HG03378 (cell line): ENCODE measurements at regions not wholly inside any gene's neighbourhood (a gene's known extent, or its start where the extent isn't known, plus 50 kb on each side); places are given as distances from the start of the nearest gene placed in this dataset.

Experiments used
- ATAC-seq: cut with Tn5 transposase; IDR thresholded peaks from one replicate; pipeline ENCODE4 v1.9.1; 2021; ENCODE audit warnings: mild to moderate bottlenecking, moderate library complexity; ENCODE audit not compliant: unreplicated experiment

DNA sequence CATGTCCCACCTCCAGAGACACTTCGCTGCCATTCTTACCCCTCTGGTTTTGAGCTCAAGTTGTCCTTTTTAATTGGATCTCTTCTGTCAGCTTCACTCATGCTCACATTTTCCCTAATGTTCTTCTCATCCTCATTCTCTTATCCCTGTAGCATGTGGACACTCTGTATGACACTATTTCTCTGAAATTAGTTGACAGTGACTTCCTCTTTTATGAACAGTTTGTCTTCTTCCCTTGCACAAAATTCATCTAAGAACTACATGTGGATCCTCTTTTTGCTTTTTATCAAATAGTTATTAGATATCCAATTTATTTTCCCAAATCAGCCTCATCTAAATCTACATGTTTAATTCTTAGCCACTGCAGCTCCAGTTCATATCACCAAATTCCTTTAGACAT is 676.2 kb downstream of the MAT2B start:
- ATAC-seq: no peak

DNA sequence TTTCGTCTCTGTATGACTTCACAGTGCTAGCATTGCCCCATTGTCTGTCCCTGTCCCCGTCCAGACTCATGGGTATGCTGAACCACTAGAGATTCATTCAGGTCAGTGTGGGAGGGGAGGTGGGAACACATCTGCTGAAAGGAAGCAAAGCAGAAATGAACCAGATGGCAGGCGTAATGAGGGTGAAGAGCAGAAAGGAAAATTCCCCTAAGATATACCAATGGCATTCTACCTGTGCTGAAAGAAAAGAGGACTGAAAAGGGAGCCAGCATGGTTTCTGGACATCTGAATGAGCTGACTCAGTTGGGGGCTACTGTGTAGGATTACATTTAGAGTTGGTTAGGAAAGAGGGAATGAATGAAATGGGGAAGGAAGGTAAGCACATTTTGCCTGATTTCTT is 678.7 kb downstream of the MAT2B start:
- ATAC-seq: no peak

DNA sequence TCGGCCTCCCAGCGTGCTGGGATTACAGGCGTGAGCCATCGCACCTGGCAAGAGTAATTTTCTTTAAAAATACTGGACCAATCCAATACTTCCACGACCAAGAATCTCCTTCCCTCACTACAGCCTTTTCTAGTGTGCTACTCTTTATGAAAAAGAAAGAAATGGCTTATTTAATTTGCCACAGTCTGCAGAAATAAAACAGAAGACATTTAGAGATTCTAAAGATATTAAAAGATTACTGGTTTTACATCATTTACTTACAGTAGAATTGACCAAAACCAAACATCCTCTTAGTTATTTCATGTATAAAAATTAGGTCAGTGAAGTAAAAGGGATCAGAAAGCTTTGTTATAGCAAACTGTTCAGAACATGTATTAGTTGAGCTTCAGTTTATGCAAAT is 679.6 kb downstream of the MAT2B start:
- ATAC-seq: no peak

DNA sequence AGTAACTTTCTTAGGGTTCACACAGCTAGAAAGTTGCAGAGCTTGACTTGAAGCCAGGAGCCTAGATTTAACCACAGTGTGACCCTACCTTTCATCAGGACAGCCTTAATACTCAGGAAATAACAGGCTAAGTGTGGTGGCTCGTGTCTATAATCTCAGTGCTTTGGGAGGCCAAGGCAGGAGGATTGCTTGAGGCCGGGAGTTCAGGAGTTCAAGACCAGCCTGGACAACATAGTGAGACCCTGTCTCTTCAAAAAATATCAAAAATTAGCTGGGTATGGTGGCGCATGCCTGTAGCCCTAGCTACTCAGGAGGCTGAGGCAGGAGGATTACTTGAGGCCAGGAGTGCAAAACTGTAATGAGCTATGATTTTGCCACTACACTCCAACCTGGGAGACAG is 681.1 kb downstream of the MAT2B start:
- ATAC-seq: no peak

DNA sequence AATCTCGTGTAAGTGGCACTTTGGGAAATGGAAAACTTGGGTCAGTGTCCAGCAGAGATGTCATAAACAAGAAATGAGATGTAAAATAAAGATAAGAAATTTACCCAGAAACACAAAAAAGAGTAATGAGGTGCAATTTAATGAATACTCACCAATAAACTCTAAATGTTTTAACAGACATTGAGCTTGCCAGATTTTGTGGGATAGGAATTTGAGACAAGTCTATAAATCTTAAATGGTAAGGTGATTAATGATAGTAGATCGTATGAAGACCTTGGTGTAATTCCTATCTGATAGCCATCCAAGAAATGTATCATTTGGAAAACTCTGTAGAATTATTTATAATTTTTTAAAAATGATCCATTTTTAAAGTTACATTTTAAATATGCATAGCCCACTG is 682.4 kb downstream of the MAT2B start:
- ATAC-seq: no peak

DNA sequence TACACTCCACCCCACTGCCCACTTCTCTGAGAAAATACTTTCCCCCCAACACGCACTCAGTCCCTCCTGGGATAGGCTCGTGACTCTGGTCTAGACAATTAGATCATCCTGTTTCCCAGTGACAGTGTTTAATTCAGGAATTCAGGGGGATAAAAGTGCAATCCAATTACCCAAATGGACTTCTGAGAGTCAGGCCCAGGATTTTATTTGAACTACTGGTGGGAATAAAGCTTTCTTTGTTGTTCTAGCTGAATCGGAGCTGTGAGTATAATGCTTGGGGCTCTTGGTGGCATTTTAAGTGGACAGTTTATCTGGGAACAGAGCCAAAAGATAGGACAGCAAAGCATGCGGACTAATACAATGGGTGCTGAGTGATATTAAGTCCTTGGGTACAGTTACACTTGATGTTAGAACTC is 683.3 kb downstream of the MAT2B start:
- no peak for ATAC-seq

DNA sequence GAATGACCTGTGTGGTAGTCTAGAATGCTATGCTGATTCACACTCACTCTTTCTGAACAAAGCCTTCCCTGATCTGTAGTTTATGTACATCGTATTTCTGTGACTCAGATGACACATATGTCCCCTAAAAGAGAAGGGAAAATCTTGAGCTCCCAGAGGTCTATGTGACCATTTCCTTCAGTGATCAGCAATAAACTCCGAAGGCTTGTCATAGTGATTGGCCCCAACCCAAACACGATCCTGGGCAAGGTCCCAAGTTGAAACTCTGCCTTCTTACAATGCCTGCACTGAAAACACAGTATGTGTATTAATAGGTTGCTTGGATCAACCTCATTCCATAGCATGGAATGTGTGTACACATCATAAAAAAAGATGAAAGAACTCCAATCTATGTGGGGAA is 685.8 kb downstream of the MAT2B start:
- ATAC-seq: no peak

DNA sequence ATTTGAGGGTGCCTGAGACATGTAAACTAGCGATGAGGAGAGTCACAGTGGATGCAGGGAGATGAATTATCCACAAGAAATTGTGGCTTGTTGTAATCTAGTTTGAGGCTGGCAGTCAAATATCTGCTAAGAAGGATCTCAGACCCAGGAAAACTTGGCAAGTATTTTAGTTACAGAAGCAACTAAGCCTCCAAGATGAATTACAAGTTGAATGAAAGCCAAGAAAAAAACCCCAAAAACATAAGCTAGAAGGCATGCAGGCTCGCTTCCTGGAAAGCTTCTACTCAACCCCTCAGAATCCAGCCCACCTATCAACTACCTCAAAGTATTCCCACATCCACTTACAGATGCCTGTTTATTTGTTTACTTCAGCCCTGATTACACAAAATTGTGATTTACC is 696.9 kb downstream of the MAT2B start:
- ATAC-seq: no peak

DNA sequence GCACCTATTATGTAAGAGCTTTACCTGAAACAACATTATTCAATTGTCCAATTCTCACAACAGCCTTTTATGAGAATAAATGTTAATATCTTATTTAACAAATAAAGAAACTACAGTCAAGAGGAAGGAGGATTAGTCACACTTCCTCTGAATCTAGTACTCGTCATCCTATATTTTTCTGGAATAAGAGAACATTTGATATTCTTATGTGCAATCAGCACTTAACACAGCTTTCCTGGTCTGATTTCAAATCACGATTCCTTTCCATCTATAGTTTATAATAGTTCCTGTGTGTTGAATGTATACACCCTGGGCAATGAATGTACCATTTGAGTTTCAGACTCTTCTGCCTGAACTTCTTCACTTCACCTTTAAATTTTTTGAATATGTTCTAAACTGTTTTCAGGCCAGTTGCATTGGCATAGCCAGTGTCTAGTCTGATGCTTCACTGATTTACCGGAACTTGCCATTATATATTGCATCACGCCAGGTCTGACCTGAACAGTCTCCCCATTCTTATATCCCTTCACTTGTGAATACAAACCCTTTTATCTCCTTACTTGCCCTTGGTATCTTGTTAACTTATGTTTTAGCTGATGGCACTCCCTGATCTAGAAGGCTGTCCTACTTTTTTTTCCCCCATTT is 698.3 kb downstream of the MAT2B start:
- no peak for ATAC-seq

DNA sequence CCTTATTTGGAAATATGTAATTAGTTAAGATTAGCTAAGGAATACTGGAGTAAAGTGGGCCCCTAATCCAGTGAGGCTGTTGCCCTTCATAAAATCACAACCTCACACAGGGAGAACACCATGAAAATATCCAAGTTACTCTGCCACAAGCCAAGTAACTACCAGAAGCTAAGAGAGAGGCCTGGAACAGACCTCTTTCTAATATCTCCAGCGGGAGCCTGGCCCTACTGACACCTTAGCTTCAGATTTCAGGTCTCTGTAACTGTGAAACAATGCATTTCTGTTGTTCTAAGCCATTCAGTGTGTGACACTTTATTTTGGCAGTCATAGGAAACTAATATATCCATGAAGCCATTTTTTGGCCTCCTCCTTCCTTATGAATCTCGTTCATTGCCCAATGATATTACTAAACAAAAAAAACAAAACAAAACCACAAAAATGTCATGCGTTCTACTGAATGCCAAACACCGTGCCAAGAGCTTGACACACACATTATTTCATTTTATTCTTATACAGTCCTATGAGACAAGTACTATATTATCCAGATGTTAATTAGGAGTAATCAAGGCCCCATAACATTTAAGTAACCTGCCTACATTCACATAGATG is 699.0 kb downstream of the MAT2B start:
- no peak for ATAC-seq

DNA sequence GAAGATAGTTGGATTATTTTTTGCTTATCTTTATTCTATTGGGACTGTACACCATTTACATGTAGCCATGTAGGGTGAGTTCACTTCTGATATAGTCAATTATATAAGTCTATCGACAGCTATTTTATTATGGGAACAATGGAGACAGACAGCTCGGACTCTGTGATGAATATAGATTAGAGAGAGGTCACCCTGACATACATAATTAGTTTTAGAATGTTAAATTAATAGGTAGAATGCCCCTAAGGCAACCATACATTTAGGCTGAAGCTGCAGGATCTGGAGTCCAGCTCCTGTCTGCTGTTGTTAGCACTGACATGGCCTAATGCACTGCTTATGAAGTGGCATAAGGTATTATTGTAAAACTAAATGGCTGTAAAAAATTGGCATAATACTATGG is 700.8 kb downstream of the MAT2B start:
- no peak for ATAC-seq

DNA sequence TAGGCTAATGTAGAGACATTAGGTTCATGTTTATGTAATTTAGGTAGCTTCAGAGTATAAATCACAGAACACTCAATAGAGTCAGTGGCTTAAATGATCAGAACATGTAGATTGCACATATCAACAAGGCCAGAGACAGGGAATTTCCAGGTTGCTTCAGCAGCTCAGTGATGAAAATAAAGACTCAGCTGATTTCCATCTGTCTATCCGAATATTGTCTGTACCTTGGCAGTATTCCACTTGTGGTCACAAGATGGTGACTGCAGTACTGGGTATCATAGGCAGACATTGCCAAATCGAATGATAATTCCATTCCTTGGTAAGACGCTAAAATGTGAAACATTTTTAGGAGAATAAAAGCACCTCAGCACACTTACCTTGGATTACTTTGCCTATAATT is 702.2 kb downstream of the MAT2B start:
- ATAC-seq: no peak

DNA sequence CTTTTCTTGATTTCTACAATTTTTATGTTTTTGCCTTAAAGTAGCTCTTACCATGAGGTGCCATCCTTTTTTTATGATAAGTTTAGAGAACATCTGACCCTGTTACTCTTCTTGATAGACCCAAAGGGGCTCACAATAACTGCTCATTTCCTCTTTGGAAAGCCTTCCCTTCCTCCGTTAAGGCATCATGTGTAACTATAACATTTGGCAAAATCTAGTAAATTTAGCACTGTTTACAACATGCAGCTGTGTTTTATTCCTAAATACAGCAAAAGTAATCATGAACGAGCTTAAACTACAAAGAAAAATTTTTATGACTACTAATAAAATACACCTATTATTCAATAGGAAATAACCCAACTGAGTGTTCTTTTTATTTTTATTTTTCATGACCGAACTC is 705.1 kb downstream of the MAT2B start:
- no peak for ATAC-seq

DNA sequence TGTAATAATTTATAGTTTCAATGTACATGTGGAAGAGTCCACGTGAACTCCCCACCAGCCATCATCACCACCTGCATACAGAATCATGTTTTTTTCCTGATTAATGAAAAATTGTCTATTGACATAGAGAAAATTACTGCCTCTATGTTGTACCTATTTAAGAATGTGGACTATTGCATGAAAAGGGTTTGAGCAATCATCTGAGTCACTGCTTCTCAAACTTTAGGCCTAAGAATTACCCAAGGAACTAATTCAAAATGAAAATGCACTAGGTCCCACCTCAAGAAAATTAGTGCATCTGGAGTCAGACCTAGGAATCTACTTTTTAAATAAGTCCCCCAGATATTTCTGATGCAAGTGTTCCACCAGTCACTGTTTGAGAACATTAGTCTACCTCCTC is 709.3 kb downstream of the MAT2B start:
- ATAC-seq: no peak

DNA sequence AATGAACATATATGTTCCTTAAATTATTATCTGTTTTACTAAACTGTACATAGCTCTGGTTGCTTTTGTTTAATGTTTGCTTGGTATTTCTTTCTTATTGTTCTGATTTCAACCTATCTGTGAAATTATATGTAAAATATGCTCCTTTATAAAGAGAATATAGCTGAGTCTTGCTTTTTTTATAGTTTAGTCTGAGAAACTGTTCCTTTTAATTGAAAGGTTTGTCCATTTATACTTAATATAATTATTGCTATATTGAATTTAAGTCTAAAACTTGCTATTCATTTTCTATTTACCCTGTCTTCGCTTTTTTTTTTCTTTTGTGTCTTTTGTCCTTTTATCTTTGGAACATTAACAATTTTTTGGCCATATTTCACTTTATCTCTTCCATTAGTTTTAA is 712.0 kb downstream of the MAT2B start:
- no peak for ATAC-seq

DNA sequence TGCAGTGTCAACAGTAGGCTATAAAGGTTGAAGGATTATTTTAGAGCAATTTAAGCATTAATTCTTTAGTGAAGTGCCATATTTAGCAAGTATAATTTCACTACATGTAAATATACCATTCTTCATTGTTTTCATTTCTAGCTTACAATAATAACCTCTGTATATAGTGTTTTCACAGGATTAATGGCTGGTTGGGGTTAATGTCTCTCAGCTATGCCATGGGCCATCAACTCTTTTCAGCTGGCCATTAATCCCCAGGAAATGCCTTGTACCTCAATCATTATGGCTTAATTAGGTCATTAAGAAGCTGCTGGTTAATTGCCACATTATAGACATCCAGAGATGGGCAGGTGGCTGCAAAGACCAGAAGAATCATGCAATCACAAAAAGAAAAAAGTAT is 715.1 kb downstream of the MAT2B start:
- no peak for ATAC-seq

DNA sequence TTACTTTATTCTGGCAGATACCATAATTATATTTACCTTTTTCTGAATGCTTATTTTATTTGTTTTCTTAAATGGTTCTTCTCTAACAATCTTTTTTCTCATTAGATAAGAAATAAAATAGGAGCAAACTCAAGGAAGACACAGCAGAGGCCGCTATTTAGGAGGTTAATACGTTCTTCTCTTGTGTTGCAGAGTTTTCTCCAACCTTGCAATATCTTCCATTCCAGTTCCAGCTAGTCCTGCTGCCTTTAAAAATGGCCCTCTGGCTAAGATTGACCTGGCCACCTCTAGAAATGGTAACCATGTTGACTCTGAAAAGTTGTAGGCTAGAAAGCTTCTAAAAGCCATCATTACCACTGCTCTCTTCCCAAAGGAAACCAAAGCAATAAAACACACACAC is 718.8 kb downstream of the MAT2B start:
- no peak for ATAC-seq

DNA sequence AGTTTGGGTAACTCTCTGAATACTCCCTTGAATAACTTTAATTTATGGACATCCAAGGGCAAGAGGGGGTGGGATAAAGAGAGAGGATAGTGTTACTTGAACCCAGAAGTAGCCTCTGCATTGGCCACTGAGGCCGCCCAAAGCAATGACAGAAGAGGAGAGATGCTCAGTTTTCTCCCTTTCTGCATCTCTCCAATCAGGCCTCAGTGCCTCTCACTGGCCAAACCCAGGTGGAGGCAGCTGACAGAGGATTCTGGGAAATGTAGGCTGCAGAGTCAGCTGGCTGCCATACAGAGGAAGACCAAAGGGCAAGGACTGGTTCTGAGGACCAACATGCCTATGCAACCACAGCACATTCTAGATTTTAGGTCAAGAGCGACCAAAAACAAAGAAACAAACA is 719.4 kb downstream of the MAT2B start:
- no peak for ATAC-seq

DNA sequence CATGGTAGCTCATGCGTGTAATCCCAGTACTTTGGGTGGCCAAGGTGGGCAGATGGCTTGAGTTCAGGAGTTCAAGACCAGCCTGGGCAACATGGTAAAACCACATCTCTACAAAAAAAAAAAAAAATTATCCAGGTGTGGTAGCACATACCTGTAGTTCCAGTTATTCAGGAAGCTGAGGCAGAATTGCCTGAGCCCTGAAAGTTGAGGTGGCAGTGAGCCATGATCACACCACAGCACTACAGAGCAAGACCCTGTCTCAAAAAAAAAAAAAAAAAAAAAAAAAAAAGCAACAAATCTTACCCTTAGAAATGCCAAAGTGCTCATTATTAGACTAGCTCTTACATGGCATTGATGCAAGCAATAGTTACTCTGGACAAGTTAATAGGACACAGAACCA is 724.9 kb downstream of the MAT2B start:
- ATAC-seq: no peak

DNA sequence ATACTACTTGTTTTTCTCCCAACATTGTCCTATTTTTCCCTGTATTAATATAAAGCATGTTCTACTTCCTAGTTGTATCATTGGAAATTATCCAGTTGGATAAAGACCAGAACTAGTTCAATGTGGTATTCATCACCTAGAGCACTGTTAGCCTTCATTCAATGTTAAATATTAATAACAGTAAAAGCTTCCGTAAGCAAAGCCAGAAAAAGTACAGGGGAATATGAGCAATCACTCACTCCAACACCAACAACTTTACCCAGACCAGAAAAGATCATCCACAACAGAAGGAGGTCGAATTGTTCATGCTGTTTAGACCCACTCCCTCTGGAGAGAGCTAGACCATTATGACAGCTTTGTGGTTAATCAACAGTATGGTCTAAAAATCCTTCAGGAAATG is 728.4 kb downstream of the MAT2B start:
- ATAC-seq: no peak

DNA sequence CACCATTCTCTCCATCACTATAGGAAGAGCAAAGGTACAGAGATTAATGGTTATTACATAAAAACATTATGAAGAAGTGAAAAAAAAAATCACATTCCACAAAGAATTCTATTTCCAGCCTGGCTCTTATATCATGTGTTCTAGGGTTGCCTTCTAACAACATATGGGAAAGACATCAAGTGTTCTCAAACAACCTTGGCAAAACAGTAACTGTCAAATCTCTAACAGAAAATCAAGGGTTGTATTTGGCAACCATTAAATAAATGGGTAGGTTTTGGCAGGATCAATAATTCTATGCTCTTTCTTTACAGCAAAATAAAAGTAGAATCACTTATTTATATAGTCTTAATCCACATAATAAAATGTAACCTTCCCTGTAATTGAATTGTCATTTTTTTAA is 728.9 kb downstream of the MAT2B start:
- ATAC-seq: no peak

DNA sequence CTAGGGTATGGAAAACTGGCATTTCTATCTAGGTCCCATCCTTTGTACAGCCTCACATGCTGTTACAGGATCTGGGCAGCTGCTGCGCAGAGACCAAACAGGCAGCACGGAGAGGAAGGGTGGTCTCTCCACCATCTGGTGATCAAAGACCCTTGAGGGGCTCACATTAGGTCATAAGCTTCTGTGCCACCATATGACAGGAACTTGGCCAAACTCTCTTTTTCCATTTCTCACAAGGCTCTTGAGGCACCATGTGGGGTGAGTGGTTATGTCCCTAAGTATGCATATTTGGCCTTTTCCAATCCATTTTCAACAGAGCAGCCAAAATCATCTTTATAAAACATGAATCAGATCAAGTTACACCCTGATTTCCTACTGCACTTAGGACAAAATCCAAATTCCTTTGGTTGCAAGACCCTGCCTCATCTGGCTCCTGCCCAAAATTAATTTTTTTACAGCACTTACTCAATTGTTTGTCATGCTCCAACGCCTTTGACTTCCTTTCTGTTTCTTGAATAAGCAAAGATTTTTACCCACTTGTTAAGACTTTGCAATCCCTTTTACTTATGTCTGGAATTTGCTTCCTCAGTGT is 730.0 kb downstream of the MAT2B start:
- no peak for ATAC-seq

DNA sequence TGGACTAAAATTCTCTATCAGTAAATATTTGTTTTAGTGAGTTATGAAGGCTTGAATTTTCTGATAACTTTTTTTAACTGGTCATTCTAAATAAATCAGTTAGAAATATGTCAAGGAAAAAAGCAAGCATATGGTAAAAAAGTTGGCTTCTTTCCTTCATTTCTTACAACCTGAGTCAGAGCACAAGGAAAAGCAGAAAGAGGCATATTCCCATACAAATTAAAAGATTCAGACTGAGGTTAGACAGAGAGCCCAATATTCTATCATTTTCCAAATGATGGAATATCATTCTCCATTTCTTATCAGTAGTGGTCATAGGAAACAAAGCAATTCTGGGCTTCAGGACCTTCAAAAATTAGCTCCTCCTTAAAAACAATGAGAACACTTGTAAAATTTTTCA is 732.1 kb downstream of the MAT2B start:
- no peak for ATAC-seq
